HG03025 (cell line): ENCODE measurements at regions not wholly inside any gene's neighbourhood (a gene's known extent, or its start where the extent isn't known, plus 50 kb on each side); places are given as distances from the start of the nearest gene placed in this dataset.
"Not testable (repeated sequence)": the region's sequence is repeated elsewhere in the genome, so short reads cannot be mapped to it uniquely, and the experiment has no call there.

ENCODE experiments used
- ATAC-seq: cut with Tn5 transposase; IDR thresholded peaks from one replicate; pipeline ENCODE4 v1.9.1; 2021; ENCODE audit warnings: mild to moderate bottlenecking, moderate library complexity; ENCODE audit not compliant: unreplicated experiment, low FRiP score

DNA sequence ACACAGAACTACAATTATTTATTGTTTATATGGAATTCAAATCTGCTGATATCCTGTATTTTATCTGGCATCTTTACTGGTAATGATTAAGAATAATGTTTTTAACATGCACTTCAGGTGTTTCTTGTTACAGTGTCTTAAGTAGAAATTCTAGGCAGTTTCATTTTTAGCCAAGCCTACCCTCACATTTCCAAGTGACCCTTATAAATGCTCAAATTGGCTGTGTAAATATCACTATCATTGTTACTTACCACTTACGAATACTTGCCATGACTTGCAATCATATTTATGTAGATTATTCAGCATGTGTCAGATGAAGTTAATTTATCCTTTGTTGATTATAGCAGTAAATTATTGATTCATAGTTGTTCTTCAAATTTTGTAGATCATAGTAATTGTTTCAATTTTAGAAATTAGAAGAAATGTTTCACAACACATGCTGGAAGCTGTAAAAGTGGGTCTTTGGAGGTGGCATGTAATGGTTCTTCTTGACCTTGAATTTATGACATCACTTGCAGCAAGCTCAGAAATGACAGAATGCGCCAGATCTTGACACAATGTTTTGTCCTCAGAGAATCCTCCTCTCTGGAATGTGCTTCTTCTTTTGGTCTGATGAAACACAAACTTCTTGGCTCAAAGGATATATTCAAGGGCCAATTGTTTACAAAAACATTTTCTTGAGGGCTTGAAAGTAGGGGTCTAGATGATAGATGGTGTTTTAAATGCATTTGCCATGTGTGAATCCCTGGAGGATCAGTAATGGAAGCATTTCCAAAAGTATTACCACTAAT is 471.8 kb downstream of the COL12A1 start:
- no peak for ATAC-seq

DNA sequence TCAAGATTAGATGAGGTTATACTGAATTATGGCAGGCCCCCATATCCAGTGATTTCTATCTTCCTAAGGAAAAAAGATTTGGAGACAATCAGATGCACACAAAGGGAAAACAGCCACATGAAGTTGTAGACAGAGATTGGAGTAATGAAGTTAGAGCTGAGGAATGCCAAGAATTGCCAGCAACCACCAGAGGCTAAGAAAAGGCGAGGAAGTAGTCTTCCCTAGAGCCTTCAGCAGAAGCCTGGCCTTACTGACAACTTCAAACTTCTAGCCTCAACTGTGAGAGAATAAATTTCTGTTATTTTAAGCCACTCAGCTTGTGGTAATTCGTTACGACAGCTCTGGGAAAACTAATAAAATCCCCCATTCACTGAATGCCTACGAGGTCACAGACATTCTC is 473.9 kb downstream of the COL12A1 start:
- ATAC-seq, result no peak

DNA sequence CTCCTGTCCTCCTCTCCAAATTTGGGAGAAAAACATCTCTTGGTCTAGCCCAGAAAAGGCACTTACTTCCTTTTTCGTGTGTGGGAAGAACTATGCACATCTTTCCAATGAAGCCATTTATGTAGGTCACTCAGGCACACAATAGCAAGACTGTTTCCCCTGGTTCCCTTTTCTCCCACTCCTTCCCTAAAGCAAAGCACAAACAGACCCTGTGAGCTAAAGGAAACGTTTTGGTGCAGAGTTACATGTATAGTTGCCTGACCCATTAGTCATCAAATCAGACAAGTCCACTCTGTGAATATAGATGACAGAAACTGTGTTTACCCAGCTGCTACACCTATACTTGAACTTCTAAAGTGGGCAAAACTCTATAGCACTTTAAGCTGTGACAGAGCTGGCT is 474.6 kb downstream of the COL12A1 start:
- ATAC-seq, result no peak

DNA sequence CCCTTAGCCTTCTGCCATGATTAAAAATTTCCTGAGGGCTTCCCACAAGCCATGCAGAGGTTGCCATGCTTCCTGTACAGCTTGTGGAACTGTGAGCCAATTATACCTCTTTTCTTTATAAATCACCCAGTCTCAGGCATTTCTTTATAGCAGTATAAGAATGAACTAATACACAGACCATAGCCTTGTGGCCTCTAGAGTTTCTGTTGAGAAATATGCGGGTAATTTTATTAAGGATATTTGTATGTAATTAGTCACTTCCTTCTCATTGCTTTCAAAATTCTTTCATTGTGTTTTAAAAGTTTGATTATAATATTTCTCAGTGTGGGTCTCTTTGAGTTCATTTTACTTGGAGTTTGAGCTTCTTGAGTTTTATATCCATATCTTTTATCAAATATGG is 484.9 kb downstream of the COL12A1 start:
- no peak for ATAC-seq

DNA sequence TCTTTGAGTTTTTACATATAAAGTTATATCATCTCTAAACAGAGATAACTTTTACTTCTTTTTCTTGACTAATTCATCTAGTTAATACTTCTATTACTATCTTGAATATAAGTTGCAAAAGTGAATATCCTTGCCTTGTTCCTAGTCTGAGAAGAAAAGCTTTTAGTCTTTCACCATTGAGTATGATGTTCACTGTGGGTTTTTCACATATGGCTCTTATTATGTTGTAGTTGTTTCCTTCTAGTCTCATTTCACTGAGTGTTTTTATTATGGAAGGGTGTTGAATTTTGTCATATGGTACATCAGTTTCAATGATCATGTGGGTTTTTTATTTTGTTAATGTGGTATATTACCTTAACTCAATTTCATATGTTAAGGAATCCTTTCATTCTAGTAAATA is 488.3 kb downstream of the COL12A1 start:
- ATAC-seq, result no peak

DNA sequence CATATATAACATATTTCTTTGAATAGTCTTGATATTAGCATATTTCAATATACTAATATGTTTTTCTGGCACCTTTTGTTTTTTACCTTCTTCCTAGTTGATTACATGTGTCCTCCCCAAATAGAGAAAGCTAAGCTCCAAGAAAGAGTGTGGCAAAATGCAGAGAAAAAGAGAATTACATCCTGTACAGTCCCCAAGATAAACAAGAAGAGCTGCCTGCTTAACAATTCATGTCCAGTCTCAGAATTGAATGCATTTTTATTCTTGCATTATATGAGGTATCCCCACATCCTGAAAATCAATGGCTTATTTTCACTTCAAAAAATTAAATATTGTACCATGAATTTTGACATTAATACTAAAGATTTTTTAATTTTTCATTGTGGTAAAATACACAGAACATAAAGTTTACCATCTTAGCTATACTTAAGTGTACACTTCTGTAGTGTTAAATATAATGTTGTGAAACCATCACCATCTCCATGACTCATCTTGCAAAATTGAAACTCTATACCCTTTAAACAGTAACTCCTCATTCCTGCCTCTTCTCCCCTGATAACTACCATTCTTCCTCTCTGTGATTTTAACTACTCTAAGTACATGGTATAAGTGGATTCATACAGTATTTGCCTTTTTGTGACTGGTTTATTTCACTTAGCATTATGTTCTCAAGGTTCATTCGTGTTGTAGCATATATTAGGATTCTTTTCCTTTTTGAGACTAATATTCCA is 490.3 kb downstream of the COL12A1 start:
- ATAC-seq, result no peak

DNA sequence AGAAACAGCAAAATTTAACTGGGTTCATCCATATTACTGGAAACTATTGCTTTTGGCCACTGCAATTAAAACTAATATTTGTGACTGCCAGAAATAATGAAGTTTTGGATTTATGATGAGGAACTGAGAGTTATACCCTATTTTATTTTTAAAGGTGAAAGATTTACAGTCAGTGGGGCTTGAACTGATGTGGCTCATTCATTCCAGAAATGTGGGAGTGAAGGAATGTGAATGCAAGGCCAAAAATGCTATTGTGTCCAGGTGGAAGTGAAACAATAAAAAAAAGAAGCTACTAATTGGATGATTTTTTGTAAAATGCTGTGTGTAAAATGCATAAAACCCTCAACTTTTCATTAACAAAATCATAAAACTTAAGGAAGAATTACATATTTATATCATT is 491.9 kb downstream of the COL12A1 start:
- ATAC-seq, result no peak

DNA sequence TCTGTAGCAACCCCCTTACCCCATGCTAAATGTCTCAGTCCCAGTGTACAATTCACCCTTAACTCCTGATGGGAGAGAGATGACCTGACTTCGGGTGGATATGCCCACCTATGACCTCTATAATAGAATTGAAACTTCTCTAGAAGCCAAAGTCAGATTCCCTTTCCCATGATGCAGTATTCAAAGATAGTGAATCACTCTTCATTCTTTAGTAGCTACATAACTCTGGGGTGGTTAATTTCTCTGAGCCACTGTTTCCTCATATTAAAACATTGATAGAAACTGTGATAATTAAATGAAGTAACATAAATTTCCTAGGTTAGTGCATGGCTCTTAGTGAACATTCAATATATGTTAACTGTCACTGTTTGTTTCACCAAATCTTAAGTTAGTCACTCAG is 500.4 kb downstream of the COL12A1 start:
- no peak for ATAC-seq

DNA sequence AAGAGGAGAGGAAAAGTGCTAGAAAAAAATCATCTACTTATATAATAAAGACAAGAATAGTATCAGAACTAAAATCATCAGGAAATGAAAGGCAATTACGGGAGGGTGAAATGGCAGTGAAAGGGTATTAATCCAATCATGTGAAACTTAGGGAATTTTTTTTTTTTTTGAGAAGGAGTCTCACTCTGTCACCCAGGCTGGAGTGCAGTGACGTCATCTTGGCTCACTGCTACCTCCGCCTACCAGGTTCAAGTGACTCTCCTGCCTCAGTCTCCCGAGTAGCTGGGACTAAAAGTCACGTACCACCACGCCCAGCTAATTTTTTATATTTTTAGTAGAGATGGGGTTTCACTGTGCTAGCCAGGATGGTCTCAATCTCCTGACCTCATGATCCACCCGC is 501.3 kb downstream of the COL12A1 start:
- ATAC-seq, result not testable (repeated sequence)

DNA sequence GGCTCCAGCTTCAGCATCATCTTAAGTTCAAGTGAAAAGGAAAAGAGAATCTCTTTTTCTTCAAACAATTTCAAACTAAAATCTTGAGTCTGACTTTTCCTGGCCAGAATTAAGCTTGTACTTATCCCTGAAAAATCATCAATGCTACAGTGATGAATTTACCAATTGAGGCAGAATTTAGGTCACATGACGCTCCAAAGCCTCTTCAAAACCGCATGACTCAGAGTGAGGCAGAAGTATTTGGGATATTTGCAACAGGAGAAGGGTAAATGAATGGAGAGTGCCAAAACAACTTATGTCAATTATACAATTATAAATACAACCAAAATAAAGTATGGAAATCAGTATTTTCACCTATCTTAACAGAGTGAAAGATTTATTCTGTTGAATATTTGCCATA is 515.5 kb downstream of the COL12A1 start:
- no peak for ATAC-seq

DNA sequence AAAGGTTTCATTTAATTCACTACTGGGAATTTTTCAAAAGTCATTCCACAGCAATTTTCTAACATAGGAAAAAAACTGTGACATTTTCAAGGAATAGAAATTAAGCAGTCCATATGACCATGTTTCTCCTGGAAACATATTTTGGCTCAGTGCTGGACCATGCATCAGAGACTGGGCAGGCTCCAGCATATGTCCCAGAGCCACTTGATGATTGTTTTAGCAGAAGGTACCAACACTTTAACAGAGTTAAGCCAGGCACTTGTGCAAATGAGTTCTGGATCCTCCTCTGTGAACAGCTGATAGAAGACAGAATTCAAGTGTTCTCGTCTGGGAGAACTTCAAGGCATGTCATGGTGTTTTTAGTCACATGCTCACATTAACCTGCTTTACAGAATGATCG is 516.3 kb downstream of the COL12A1 start:
- no peak for ATAC-seq

DNA sequence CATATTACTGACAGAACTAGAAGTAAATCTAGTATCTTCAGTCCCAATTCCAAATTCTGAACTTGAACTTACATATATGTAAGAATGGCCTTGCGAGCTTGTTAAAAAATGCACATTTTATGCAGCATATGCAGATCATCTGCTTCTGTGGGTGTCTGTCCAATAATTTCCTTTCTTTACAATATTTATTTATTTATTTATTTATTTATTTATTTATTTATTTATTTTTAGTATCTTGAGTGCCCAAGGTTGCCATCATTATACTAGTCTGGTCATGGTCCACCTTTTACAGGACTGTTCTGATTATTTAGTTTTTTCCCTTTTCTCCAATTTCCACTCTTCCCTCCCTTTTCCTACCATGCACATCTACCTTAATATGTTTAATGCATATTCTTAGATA is 528.4 kb downstream of the COL12A1 start:
- ATAC-seq, result no peak

DNA sequence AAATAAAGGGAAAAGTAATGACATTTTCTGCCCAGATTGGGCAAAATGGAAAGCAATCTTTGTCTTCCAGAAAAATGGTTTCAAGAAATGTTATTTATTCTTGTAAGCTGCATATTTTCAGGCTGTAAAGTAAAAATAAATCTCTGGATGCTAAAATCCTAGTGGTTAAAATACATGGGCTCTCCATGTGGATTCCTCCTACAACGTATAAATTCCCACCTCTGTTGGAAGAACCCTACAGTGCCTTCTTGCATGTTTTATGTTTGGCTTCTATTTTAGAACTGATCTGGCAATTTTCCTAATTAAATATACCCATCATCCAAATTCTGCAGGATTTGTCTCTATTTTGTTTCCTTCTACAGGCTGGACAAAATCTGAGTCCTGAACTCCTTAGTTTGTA is 528.9 kb downstream of the COL12A1 start:
- ATAC-seq, result no peak

DNA sequence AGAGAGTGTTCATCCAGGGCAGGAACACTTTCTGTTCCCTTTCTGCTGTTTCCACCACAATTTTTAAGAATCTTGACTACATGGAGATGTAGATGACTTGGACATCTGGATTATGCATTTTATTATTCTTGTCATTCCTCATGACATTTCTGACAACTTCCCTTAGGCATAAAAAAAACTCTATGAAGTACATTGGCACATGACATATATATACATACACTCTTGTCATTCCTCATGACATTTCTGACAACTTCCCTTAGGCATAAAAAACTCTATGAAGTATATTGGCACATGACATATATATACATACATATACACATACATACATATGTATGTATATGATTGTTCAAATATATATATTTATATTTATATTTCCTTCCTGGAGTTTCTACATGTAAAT is 531.5 kb downstream of the COL12A1 start:
- ATAC-seq, result no peak

DNA sequence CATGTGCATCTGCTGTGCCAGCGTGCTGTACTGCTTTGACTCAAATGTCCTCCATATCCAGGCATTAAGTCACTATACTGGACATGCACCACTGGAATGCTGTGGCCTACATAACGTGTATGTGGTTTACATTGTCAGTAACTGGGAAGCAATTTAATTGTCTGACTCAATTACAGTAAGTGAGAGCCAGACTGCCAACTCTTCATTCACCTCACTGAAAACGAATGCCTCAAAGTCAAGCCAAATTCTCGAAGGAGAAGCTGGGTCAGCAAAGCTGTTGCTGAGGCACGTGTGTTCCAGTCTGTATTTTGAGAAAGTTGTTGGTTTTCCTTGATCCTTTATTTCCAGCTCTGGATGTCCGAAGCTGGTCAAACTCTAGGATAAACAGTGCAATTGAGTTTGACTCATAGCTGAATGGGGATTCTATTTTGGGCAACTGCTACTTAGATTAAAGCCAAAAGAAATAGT is 534.3 kb downstream of the COL12A1 start:
- no peak for ATAC-seq

DNA sequence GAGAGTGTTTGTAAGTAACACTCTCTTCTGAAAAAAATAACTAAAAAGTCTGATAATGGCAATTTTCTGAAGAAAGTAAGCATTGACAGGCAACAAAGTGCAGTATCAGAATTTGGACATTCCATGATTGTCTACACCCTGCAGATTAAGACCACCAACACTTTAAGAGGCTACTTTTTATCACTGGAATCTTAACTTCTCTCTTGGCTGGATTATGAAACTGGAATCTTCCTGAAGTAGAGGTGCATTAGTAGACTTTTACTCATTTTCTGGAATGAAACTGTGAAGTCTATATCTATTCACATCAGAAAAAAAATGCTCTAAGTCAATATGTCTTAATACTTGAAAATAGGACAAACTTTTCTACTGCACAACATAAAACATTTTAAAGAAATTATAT is 547.5 kb downstream of the COL12A1 start:
- no peak for ATAC-seq

DNA sequence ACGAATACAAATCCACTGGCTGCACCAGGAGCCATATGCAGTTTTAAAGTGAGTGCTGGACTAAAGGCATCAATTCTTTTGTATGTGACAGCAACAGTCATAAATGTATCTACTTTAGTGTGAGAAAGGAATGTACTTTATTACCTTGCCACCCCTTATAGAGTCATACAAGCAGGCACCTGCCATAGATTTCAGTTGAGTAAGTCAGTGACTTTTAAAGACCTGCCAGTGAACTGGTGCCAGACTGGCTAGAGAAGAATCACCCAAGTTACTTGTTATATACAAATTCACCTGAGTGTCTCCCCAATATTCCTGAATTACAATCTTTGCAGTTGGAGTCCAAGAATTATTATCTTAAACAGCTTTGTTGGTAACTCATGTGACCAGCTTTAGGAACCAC is 547.9 kb downstream of the COL12A1 start:
- ATAC-seq, result no peak

DNA sequence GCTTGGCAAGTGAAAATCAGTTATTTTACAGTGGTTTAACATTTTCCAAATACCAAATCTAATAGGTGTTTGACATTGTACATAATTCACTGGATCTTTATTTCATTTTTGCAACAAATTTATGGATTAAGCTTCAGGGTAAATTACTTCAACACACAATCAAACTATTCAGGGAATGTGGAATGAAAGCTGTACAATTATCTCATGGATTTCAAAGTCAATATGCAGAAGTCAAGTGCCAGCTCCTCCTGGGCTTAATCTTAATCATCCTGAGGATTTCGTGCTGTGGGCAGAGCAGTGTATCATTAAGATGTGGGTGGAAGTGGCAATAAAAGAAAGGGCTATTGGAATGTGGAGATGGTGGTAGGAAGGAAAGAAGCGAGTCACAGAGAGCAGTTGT is 548.8 kb downstream of the COL12A1 start:
- no peak for ATAC-seq

DNA sequence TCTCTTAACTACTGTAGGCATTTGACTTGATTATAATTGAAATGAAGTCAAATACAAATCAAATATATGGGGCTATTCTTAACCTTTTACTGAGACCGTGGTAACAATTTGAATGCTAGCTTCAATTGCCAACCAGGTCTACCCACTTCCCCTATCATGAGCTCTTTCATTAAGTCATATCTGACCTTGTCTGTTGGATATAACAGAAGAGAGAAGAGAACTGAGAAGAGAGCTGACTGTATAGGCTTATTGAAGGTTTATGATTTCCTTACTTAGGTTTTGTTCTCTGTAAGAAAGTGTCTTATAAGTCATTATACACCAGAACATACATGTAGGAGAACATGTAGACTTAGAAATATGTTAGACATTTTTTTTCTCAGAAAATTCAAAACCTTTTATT is 549.4 kb downstream of the COL12A1 start:
- ATAC-seq, result no peak

DNA sequence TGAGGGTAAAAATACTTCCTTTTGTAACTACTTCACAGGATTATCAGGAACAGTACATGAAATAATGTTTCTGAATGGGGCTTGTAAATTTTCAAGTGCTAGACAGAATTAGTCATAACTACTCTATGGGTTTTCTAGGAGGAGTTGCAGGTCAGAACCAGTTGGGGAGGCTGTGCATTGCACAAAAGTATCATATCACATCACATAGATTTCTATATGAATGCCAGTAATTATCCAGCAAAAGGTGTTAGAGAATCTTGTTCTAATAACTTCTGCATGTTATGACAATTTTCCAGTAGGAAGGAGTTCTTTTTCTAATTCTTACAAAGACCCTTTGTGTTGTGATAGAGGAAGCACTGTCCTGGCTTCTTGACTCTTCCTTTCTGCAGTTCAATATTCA is 551.6 kb downstream of the COL12A1 start:
- no peak for ATAC-seq

DNA sequence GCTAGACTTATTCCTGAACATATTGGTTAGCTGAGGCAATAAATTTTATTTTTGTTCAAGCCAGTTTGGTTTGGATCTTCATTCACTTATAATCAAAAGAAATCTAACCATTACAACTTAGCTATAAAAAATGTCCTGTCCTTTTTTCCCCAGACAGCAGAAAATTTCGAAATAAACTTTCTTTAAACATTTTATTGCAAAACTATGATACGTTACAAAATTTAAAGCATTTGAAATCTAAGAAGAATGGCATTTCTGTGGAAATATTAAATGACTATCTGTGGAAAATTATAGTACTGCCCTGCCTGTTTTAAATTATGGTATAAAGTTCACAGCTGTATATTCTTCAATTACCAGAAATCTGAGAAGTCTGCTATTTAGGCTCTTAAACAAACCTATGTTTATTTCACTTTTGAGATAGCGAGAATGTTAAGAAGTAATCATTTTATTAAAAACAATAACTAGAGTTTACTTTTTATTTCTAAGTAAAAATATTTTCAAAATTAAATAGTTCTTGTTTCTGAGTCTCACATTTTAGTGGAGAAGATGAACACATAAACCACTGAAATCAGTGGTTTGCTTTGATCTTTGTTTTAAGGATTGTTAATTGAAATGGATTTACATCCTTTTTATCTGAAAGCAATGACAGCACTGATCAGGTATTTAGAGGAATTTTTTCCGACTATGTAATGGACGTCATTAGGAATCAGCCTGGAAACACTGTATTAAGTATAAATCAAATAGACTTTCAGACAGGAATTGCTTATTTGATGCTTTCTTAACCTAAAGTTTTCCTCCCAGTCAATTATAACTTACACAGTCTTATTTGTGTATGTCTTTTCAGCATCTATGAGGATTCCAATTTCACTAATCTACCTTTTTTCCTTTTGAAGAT is 553.7 kb downstream of the COL12A1 start:
- no peak for ATAC-seq
